ENCODE measurements at regions not wholly inside any gene's neighbourhood (a gene's known extent, or its start where the extent isn't known, plus 50 kb on each side); places are given as distances from the start of the nearest gene placed in this dataset.

GRCh38 chr16:85296859-85297660 lies 184.8 kb upstream of the CIBAR2 start:
- WGBS, result 74% methylated on average over 18 of the region's 18 CpGs
- intact Hi-C loops (cut with DNase I), result loop anchor here in 1 of 4 donors (10.0 kb wide), 1 partner anchor 182 kb away; the partner anchor contains the start of gene CIBAR2
- H3K27ac ChIP-seq (ENCODE audit: low read length), result no peak overlapping the region
- no peaks in the 10 kb centered on the region for H3K27me3 ChIP-seq (ENCODE audit: control insufficient read depth, insufficient read depth)
- peaks cover 4% of the 10 kb centered on the region for H3K4me1 ChIP-seq (ENCODE audit: control insufficient read depth, insufficient read depth, low read length)
- peak in 2 of 3 donors; percentile 41 to 64 for DNase-seq
- no peak overlapping the region for H3K4me3 ChIP-seq (ENCODE audit: low read length)
- peak; percentile 54 to 56 for ATAC-seq
- no peaks in the 10 kb centered on the region for H3K9me3 ChIP-seq (ENCODE audit: control insufficient read depth, low read length)

GRCh38 chr16:85297881-85298280 lies 185.6 kb upstream of the CIBAR2 start:
- ATAC-seq (no peak), DNase-seq (no peak)
- peaks cover 4% of the 10 kb centered on the region for H3K4me1 ChIP-seq (ENCODE audit: control insufficient read depth, insufficient read depth, low read length)
- H3K9me3 ChIP-seq (ENCODE audit: control insufficient read depth, low read length), result no peaks in the 10 kb centered on the region
- no peaks in the 10 kb centered on the region for H3K27me3 ChIP-seq (ENCODE audit: control insufficient read depth, insufficient read depth)
- intact Hi-C loops (cut with DNase I), result loop anchor here in 1 of 4 donors (10.0 kb wide), 1 partner anchor 183 kb away; the partner anchor contains the start of gene CIBAR2
- no peak overlapping the region for H3K4me3 ChIP-seq (ENCODE audit: low read length)
- 84% methylated on average over 9 of the region's 9 CpGs for WGBS
- H3K27ac ChIP-seq (ENCODE audit: low read length), result no peak overlapping the region

GRCh38 chr16:85300406-85300968 lies 188.2 kb upstream of the CIBAR2 start:
- ATAC-seq (no peak), DNase-seq (no peak)
- intact Hi-C loops (cut with DNase I), result loop anchor here in 2 of 4 donors (10.0 kb wide), 1 partner anchor 314 kb away; the partner anchor contains the start of gene GSE1 (in 2 of the 2)
- no peak overlapping the region for H3K4me3 ChIP-seq (ENCODE audit: low read length)
- no peak overlapping the region for H3K27ac ChIP-seq (ENCODE audit: low read length)
- H3K9me3 ChIP-seq (ENCODE audit: control insufficient read depth, low read length), result no peaks in the 10 kb centered on the region
- WGBS, result 91% methylated on average over 20 of the region's 20 CpGs
- no peaks in the 10 kb centered on the region for H3K4me1 ChIP-seq (ENCODE audit: control insufficient read depth, insufficient read depth, low read length)
- no peaks in the 10 kb centered on the region for H3K27me3 ChIP-seq (ENCODE audit: control insufficient read depth, insufficient read depth)

GRCh38 chr16:85301231-85301630 lies 189.0 kb upstream of the CIBAR2 start:
- 79% methylated on average over 6 of the region's 6 CpGs for WGBS
- ATAC-seq (no peak), DNase-seq (no peak)
- no peak overlapping the region for H3K4me3 ChIP-seq (ENCODE audit: low read length)
- no peak overlapping the region for H3K27ac ChIP-seq (ENCODE audit: low read length)
- H3K27me3 ChIP-seq (ENCODE audit: control insufficient read depth, insufficient read depth), result no peaks in the 10 kb centered on the region
- intact Hi-C loops (cut with DNase I), result loop anchor here in 2 of 4 donors (10.0 kb wide), 1 partner anchor 314 kb away; the partner anchor contains the start of gene GSE1 (in 2 of the 2)
- H3K4me1 ChIP-seq (ENCODE audit: control insufficient read depth, insufficient read depth, low read length), result no peaks in the 10 kb centered on the region
- no peaks in the 10 kb centered on the region for H3K9me3 ChIP-seq (ENCODE audit: control insufficient read depth, low read length)

- H3K9me3 ChIP-seq (ENCODE audit: control insufficient read depth, low read length), result no peaks in the 10 kb centered on the region
- WGBS, result 75% methylated on average over 24 of the region's 24 CpGs
- DNase-seq, result no peak
- H3K27me3 ChIP-seq (ENCODE audit: control insufficient read depth, insufficient read depth), result no peaks in the 10 kb centered on the region
- no peak overlapping the region for H3K4me3 ChIP-seq (ENCODE audit: low read length)
- H3K27ac ChIP-seq (ENCODE audit: low read length), result no peak overlapping the region
- intact Hi-C loops (cut with DNase I), result loop anchor here in 2 of 4 donors (10.0 kb wide), 1 partner anchor 313 kb away; the partner anchor contains the start of gene GSE1 (in 2 of the 2)
- no peaks in the 10 kb centered on the region for H3K4me1 ChIP-seq (ENCODE audit: control insufficient read depth, insufficient read depth, low read length)
- ATAC-seq, result no peak
These were observed 190.0 kb upstream of the CIBAR2 start for GRCh38 chr16:85302018-85302847.

GRCh38 chr16:85302848-85303353 lies 190.6 kb upstream of the CIBAR2 start:
- no peak for ATAC-seq
- Histone ChIP-seq H3K9me3 (ENCODE audit: control insufficient read depth, low read length) (no peaks in the 10 kb centered on the region), H3K4me1 (ENCODE audit: control insufficient read depth, insufficient read depth, low read length) (no peaks in the 10 kb centered on the region), H3K27me3 (ENCODE audit: control insufficient read depth, insufficient read depth) (no peaks in the 10 kb centered on the region), H3K27ac (ENCODE audit: low read length) (no peak overlapping the region), H3K4me3 (ENCODE audit: low read length) (no peak overlapping the region)
- DNase-seq, result peak in 1 of 3 donors; percentile 47
- intact Hi-C loops (cut with DNase I), result loop anchor here in 2 of 4 donors (10.0 kb wide), 1 partner anchor 312 kb away; the partner anchor contains the start of gene GSE1 (in 2 of the 2)
- 65% methylated on average over 26 of the region's 26 CpGs for WGBS

GRCh38 chr16:85303354-85303883 lies 191.1 kb upstream of the CIBAR2 start:
- peak; percentile 28 to 47 for ATAC-seq
- 51% methylated on average over 36 of the region's 36 CpGs for WGBS
- Histone ChIP-seq H3K27me3 (ENCODE audit: control insufficient read depth, insufficient read depth) (no peaks in the 10 kb centered on the region), H3K4me1 (ENCODE audit: control insufficient read depth, insufficient read depth, low read length) (no peaks in the 10 kb centered on the region), H3K9me3 (ENCODE audit: control insufficient read depth, low read length) (no peaks in the 10 kb centered on the region), H3K27ac (ENCODE audit: low read length) (no peak overlapping the region), H3K4me3 (ENCODE audit: low read length) (no peak overlapping the region)
- peak; percentile 70 to 90 (median 85) for DNase-seq
- intact Hi-C loops (cut with DNase I), result loop anchor here in 2 of 4 donors (10.0 kb wide), 1 partner anchor 311 kb away; the partner anchor contains the start of gene GSE1 (in 2 of the 2)

- Histone ChIP-seq H3K4me1 (ENCODE audit: control insufficient read depth, insufficient read depth, low read length) (no peaks in the 10 kb centered on the region), H3K9me3 (ENCODE audit: control insufficient read depth, low read length) (no peaks in the 10 kb centered on the region), H3K27ac (ENCODE audit: low read length) (no peak overlapping the region), H3K27me3 (ENCODE audit: control insufficient read depth, insufficient read depth) (no peaks in the 10 kb centered on the region), H3K4me3 (ENCODE audit: low read length) (no peak overlapping the region)
- intact Hi-C loops (cut with DNase I), result loop anchor here in 2 of 4 donors (10.0 kb wide), 1 partner anchor 310 kb away; the partner anchor contains the start of gene GSE1 (in 2 of the 2)
- 76% methylated on average over 9 of the region's 9 CpGs for WGBS
- DNase-seq (no peak), ATAC-seq (no peak)
These were observed 192.1 kb upstream of the CIBAR2 start for GRCh38 chr16:85304337-85304736.

- WGBS, result 40% methylated on average over 12 of the region's 12 CpGs
- no peak overlapping the region for H3K27ac ChIP-seq (ENCODE audit: low read length)
- H3K4me3 ChIP-seq (ENCODE audit: low read length), result no peak overlapping the region
- H3K9me3 ChIP-seq (ENCODE audit: control insufficient read depth, low read length), result no peaks in the 10 kb centered on the region
- intact Hi-C loops (cut with DNase I), result loop anchor here in 2 of 4 donors (10.0 kb wide), 1 partner anchor 309 kb away; the partner anchor contains the start of gene GSE1 (in 2 of the 2)
- peak; percentile 73 to 84 for ATAC-seq
- no peaks in the 10 kb centered on the region for H3K27me3 ChIP-seq (ENCODE audit: control insufficient read depth, insufficient read depth)
- peaks cover 6% of the 10 kb centered on the region for H3K4me1 ChIP-seq (ENCODE audit: control insufficient read depth, insufficient read depth, low read length)
- DNase-seq, result peak; percentile 92 to 97 (median 96)
These were observed 194.0 kb upstream of the CIBAR2 start for GRCh38 chr16:85306071-85306792.
